Endodermal cell (in vitro differentiated cells): ENCODE measurements at regions not wholly inside any gene's neighbourhood (a gene's known extent, or its start where the extent isn't known, plus 50 kb on each side); places are given as distances from the start of the nearest gene placed in this dataset.

ENCODE experiments used
- DNase-seq: peaks from one replicate; pipeline ENCODE4 v3.0.0-alpha.2; 2017
- H3K27ac ChIP-seq: 2 replicates; pipeline ENCODE4 v1.5.1; 2013; ENCODE audit warnings: mild to moderate bottlenecking, low read depth, low read length, moderate library complexity
- H3K27me3 ChIP-seq: 2 replicates; pipeline ENCODE4 v1.6.1; 2013; ENCODE audit warnings: mild to moderate bottlenecking, low read length, moderate library complexity; ENCODE audit not compliant: insufficient read depth, control insufficient read depth, poor library complexity, severe bottlenecking
- H3K36me3 ChIP-seq: 2 replicates; pipeline ENCODE4 v1.7.0; 2013; ENCODE audit warnings: mild to moderate bottlenecking, low read length, moderate library complexity; ENCODE audit not compliant: control insufficient read depth, insufficient read depth
- H3K4me1 ChIP-seq: one replicate; pipeline ENCODE4 v1.7.0; 2013; ENCODE audit warnings: low read length; ENCODE audit not compliant: control insufficient read depth, insufficient read depth
- H3K4me3 ChIP-seq: 2 replicates; pipeline ENCODE4 v1.5.1; 2013; ENCODE audit warnings: mild to moderate bottlenecking, low read length, moderate library complexity
- H3K9ac ChIP-seq: 2 replicates; pipeline ENCODE4 v1.6.1; 2013; ENCODE audit warnings: mild to moderate bottlenecking, low read length, moderate library complexity; ENCODE audit not compliant: poor library complexity, severe bottlenecking; ENCODE audit errors: extremely low read depth
- H3K9me3 ChIP-seq: 2 replicates; pipeline ENCODE4 v1.6.1; 2013; ENCODE audit warnings: mild to moderate bottlenecking, low read length, moderate library complexity; ENCODE audit not compliant: control insufficient read depth
- H3K27ac Mint-ChIP-seq: 2 replicates; pipeline ENCODE4 v1.8.0; 2020; ENCODE audit warnings: mixed read lengths
- H3K27me3 Mint-ChIP-seq: 2 replicates; pipeline ENCODE4 v1.8.0; 2021; ENCODE audit warnings: mild to moderate bottlenecking, mixed read lengths; ENCODE audit not compliant: insufficient read depth
- H3K36me3 Mint-ChIP-seq: 2 replicates; pipeline ENCODE4 v1.8.0; 2020; ENCODE audit warnings: low read depth, mixed read lengths
- H3K4me1 Mint-ChIP-seq: 2 replicates; pipeline ENCODE4 v1.8.0; 2020; ENCODE audit warnings: mixed read lengths
- H3K4me3 Mint-ChIP-seq: 2 replicates; pipeline ENCODE4 v1.8.0; 2020; ENCODE audit warnings: mild to moderate bottlenecking, moderate library complexity, mixed read lengths
- H3K9me3 Mint-ChIP-seq: 2 replicates; pipeline ENCODE4 v1.8.0; 2020; ENCODE audit warnings: mild to moderate bottlenecking, mixed read lengths
- CTCF ChIP-seq: fragments of 200-600 bp; sonication (generic); conservative IDR thresholded peaks from 2 replicates; pipeline ENCODE4 v1.5.0; 2021; ENCODE audit warnings: antibody characterized with exemption, mild to moderate bottlenecking
- whole genome bisulfite sequencing, 2 experiments: methylation state at CpG; one replicate each; pipeline versions ENCODE4 v1.1.5 to v1.1.7; 2013; ENCODE audit warnings: missing lambda C conversion rate in 2 of 2, mixed read lengths in 1 of 2; ENCODE audit not compliant: insufficient coverage in 1 of 2, insufficient read length in 1 of 2; 5-methylcytosine and 5-hydroxymethylcytosine counted together

DNA sequence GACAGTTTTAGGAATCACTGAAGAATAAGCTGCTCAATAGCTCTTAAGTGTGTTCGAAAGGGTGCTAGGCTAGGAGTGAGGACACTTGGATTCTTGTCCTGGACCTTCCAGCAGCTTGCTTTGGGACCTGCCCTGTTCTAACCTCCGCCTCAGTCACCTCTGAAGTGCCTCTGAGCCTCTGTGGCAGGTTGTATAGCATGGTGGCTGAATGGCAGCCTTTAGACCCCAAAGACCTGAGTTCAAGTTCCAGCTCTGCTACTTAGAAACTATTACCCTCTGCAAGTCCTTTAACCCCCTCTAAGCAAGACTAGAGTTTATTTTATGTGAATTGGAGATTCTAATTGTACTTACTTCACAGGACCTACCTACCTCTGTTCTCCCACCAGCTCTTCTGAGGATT lies 81.5 kb downstream of the RRAGC start:
- H3K27ac Mint-ChIP-seq: no peak overlapping the region

DNA sequence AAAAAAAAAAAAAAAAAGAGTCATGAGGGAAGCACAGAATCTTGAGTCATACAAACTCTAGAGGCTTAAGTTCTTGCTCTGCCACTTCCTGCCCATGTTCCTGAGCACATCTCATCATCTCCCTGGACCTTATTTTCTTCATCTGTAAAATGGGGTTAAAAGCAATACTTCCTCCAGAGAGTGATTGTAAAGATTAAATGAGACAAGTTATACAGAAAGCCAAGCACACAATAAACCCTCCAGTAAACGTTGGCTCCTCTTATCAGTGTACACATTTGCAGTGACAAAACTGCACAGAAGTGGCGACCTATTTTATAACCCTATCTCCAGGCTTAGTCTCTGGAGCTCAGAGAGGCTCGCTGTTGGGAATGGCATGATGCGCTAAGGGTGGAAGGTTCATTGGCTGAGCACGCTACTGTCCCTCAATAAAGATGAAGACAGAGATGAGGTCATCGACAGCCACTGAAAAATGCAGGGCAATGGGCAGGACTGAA lies 82.1 kb downstream of the RRAGC start:
- H3K27me3 Mint-ChIP-seq: peaks cover 70% of the 10 kb centered on the region
- Histone ChIP-seq H3K9ac (no peak overlapping the region), H3K9me3 (no peaks in the 10 kb centered on the region), H3K27me3 (peaks cover 73% of the 10 kb centered on the region), H3K27ac (no peak overlapping the region), H3K36me3 (no peaks in the 10 kb centered on the region), H3K4me1 (peaks cover 3% of the 10 kb centered on the region), H3K4me3 (no peak overlapping the region)
- 90 to 97% methylated on average over 4 to 6 of the region's 6 CpGs for WGBS, 2 experiments
- H3K36me3 Mint-ChIP-seq: no peaks in the 10 kb centered on the region
- DNase-seq: no peak
- H3K9me3 Mint-ChIP-seq: no peaks in the 10 kb centered on the region
- no peak for TF ChIP-seq CTCF
- H3K4me1 Mint-ChIP-seq: peaks cover 6% of the 10 kb centered on the region
- H3K27ac Mint-ChIP-seq: no peak overlapping the region
- no peak overlapping the region for H3K4me3 Mint-ChIP-seq

More for the DNA sequence above, 81.5 kb downstream of the RRAGC start:
- WGBS, 2 experiments: 94 to 100% methylated on average over 2 of the region's 2 CpGs
- no peak for DNase-seq
- no peak overlapping the region for H3K9ac ChIP-seq
- no peaks in the 10 kb centered on the region for H3K9me3 Mint-ChIP-seq
- H3K27ac ChIP-seq: no peak overlapping the region
- H3K9me3 ChIP-seq: no peaks in the 10 kb centered on the region
- no peak for TF ChIP-seq CTCF
- no peaks in the 10 kb centered on the region for H3K36me3 Mint-ChIP-seq
- peaks cover 4% of the 10 kb centered on the region for H3K4me1 Mint-ChIP-seq
- no peak overlapping the region for H3K4me3 ChIP-seq
- peaks cover 3% of the 10 kb centered on the region for H3K4me1 ChIP-seq
- H3K36me3 ChIP-seq: no peaks in the 10 kb centered on the region
- H3K27me3 Mint-ChIP-seq: peaks cover 75% of the 10 kb centered on the region
- no peak overlapping the region for H3K4me3 Mint-ChIP-seq
- peaks cover 78% of the 10 kb centered on the region for H3K27me3 ChIP-seq

- H3K27ac Mint-ChIP-seq: no peak overlapping the region
- peaks cover 70% of the 10 kb centered on the region for H3K27me3 Mint-ChIP-seq
- no peak overlapping the region for H3K4me3 Mint-ChIP-seq
- Histone ChIP-seq H3K36me3 (no peaks in the 10 kb centered on the region), H3K27me3 (peaks cover 73% of the 10 kb centered on the region), H3K27ac (no peak overlapping the region), H3K9ac (no peak overlapping the region), H3K4me3 (no peak overlapping the region), H3K4me1 (peaks cover 8% of the 10 kb centered on the region), H3K9me3 (no peaks in the 10 kb centered on the region)
- peaks cover 10% of the 10 kb centered on the region for H3K4me1 Mint-ChIP-seq
- no peak for DNase-seq
- TF ChIP-seq CTCF: no peak
- no peaks in the 10 kb centered on the region for H3K36me3 Mint-ChIP-seq
- H3K9me3 Mint-ChIP-seq: no peaks in the 10 kb centered on the region
These were observed 83.0 kb downstream of the RRAGC start for GRCh38 chr1:38776466-38777065.
